NCI-H1092 (cell line): ENCODE measurements at regions not wholly inside any gene's neighbourhood (a gene's known extent, or its start where the extent isn't known, plus 50 kb on each side); places are given as distances from the start of the nearest gene placed in this dataset.

ENCODE experiments used
- DNase-seq: peaks from one replicate; lab custom pipeline; 2025; lab: John Stamatoyannopoulos, UW

DNA sequence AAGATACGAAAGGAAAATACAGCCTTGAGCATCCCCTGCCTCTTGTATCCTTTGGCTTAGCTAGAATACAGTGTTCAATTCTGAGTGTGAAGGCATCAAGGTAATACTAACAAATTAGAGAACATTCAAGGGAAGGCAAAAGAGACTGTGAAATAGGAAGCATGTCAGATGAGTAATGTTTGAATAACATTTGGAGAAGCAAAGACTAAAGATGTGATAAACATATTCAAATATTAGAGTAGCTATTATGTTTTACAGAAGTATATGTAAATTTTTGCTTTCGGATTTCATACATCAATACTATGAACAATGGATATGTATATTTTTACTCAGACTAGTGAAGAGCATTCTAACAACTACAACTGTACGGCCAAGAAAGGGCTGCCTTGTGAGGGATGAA, 161.7 kb upstream of the FN1 start:
- DNase-seq: no peak

DNA sequence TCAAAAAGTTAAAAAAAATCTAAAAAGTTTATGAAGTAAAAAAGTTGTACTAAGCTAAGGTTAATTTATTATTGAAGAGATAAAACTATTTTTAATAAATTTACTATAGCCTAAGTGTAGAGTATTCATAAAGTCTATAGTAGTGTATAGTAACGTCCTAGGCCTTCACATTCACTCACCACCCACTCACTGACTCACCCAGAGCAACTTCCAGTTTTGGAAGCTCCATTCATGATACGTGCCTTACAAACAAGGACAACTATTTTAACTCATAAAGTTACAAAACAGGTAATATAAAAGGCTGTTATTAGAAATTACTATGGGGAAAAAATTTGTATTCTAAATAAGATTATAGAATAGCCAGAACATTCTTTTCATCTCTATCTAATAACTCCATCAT, 158.9 kb upstream of the FN1 start:
- no peak for DNase-seq

DNA sequence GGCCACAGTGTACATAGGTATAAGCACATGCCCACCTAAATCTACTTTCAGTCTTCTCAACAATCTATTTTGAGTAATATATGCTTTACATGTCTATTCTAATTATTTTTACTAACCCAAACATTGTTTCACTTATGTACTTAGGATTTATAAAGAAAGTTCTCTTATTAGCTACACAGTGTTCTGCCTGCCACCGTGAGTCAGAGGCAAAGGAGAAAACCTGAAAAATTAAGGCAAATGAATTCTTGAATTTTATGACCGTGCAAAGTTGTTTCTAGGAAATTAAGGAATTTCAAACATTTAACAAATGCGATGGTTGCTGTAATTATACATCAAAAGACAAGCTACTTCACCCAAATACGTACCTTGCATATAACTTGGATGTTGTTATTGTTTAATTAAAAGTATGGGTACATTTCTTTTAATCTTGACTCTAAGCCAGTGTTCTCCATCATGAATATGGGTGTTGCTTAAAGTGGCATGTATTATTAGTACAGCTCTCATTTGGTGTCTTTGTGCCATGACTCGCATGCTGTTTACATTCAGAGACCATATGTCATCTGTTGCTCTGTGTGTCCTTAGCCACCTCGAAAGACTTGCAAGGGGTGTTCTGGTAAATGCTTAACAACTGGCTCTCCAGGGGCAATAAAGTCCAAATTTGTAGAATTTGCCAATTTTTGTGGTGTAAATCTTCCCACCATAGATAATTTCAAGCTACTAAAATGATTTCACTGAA, 154.3 kb upstream of the FN1 start:
- DNase-seq: no peak

DNA sequence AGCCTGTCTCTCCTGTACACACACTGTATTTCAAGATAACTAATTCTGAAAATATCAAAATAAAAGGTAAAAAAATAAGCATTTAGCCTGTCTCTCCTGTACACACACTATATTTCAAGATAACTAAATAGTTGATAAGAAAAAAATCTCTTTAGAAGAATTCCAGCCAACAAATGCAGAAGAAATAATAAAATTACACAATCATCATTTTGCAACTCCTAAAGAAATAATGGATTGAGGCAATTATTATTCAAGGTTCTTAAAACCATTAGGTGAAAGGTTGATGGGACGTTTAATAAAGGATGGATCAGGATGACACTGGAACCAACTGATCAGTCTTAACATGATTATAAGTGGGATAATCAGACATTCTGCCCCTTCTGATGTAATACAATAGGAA, 148.0 kb upstream of the FN1 start:
- DNase-seq: no peak

DNA sequence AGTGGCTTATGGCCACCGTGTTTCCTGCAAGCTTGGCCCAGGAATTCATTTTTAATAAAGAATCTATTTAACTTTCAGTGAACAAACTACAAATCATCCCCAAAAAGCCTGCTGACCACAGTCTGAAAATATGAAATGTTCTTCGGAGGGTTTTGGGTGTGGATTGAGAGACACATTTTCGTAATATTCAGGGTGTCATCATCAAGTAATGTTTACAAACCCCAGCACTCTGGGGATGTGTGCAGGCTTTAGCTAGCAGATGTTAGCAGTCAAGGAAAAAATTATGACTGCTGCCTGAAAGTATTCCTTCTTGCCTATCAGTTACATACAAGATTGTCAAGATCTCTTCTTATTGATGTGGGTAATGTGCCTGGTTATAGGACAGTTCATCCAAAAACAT, 143.9 kb upstream of the FN1 start:
- DNase-seq: no peak

DNA sequence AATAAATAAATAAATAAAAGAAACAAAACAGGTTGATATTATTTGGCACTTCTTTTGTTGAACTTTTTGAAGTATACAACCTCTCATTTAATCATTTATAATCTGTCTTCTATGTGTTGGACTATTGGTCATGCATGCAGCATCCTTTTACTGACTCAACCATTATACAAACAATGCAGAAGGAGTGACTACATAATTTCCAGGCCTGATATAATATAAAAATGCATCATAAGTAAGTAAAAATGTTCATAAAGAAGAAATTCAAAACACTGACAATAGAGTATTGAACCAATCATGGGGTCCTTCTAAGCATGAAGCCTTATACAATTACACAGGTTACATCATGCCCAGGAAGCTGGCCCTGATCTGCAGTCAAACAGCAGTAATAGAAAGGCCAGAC, 141.5 kb upstream of the FN1 start:
- DNase-seq: no peak

DNA sequence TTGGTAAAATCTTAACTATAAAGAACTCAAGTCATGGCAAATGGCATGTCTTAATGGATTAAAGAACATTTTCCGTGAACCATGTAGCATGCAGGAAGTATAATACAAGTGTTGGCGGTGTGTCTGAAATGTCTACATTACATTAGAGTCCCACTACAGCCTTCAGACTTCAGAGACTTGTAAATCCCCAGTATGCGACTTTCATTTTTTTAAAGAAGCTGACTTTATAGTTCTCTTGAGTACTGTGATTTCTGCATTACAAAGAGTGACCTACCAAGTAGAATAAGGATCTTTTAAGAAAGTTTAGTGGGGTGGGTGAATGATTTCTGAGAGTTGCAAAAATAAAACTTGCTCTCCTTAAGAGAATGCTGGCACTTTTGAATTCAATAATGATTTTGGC, 140.7 kb upstream of the FN1 start:
- DNase-seq: no peak

DNA sequence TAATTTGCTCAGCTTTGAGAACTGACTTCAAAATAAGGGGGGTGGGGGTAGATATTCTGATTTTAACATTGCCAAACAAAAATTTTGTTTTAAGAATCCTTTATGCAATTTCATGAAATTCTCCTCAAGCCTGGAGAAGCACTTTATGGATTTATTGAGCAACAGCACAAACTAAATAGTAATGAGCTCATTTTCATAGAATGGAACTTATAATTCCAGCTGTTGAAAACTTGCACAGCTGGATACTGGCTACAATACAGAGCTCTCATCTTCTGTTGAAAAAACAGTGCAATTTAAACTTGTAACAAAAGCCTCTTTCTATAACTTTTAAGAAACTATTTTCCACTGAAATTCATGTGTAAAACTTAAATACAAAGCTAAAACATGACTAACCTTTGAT, 137.6 kb upstream of the FN1 start:
- no peak for DNase-seq

DNA sequence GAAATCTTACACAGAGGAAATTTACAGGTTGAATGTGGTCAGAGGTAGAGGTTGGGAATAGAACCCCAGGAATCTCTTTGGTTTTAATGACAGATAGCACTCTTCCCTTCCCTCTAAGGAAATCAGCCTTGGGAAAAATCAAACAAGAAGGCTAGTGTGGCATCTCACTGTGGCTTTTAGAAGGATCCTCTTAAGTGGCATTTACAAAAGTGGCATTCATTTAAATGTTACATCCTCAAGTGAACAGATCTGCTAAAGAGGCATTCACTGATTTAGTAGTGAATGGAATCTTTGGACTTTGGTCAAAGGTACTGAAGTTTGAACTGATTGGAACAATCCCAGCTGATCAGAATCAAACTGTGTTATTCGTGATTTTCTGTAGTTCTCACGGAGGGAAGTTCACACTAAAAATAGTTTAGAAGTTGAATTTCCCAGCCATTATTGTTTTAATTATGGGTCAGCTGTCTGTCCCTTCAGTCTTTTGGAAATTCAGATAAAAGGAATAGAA, 136.5 kb upstream of the FN1 start:
- no peak for DNase-seq

DNA sequence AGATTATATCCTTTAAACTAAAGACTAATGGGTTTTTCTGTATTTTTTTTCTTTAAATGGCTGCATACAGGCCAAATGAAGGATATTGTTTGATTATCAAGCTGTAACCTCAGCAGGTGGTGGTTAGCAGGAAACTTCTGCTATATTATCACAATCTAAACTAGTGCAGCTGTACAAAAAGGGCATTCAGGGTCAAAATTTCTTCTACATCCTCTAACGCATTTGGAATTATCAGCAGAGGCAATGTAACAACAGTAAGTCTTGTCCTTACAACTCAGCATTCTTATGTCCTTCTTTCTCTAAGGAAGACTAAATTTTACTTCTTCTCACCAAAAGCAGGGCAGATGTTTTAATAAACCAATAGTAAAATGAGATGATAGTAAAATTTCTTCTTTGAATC, 135.8 kb upstream of the FN1 start:
- no peak for DNase-seq

DNA sequence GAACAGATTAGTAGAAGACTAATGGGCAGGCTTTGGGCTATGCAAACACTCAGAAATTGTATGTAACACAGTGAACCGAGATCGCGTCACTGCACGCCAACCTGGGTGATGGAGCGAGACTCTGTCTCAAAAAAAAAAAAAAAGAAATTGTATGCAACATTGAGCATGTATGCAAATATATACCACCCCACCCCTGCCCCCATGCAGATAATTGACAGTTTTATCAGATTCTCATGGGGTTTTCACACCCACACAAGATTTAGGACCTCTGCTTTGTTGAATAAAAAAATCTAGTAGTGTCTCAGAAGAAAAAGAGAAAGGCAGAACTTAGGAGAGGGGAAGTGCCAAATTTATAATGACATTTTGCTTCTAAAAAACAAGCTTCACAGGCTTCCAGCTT, 131.6 kb upstream of the FN1 start:
- DNase-seq: no peak

DNA sequence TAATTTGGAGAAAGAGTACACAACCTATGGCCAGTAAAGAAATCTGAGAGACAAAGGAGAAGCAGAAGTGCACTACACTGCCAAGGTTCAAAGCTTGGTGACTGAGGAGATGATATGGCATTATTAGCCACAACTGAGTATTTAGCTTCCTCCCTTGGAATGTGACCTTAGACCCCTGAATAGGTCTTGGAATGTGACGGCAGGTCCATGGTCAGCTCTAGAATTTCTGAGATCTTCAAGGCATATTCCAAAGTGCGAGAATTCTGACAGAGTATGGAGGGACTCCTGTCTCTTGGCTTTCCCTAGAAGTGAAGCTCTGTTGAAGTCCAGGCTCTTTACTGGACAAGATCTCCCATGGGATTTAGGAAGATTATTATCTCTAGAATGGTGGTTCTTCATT, 130.0 kb upstream of the FN1 start:
- no peak for DNase-seq

DNA sequence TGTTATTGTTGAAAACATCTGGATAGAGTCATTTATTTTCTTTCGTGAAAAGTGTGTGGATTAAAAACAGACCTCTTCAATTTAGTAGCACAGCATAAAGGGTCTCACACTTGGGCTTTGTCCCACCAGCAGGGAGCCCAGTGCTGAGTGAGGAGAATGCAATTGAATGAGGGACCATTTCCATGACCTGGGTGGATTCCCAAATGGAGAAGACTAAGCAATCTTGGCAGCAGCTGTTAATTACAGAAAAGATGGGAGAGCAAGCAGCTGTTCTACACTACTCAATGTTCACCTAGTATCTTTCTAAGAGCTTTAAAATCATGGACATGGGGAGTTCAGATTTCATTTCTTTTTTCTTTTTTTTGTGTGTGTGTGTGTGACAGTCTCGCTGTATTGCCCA, 121.8 kb upstream of the FN1 start:
- DNase-seq: no peak

DNA sequence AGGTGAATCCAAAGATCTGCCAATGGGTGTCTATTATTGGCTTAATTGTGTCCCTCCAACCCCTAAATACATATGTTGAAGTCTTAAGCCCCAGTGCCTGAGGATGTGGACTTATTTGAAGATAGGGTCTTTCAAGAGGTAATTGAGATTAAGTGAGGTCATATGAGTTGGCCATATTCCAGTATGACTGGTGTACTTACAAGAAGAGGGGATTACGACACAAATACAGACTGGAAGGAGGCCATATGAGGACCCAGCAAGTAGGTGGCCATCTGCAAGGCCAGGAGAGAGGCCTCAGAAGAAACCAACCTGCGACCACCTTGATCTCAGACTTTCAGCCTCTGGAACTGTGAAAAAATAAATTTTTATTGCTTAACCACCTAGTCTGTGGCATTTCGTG, 121.1 kb upstream of the FN1 start:
- no peak for DNase-seq

DNA sequence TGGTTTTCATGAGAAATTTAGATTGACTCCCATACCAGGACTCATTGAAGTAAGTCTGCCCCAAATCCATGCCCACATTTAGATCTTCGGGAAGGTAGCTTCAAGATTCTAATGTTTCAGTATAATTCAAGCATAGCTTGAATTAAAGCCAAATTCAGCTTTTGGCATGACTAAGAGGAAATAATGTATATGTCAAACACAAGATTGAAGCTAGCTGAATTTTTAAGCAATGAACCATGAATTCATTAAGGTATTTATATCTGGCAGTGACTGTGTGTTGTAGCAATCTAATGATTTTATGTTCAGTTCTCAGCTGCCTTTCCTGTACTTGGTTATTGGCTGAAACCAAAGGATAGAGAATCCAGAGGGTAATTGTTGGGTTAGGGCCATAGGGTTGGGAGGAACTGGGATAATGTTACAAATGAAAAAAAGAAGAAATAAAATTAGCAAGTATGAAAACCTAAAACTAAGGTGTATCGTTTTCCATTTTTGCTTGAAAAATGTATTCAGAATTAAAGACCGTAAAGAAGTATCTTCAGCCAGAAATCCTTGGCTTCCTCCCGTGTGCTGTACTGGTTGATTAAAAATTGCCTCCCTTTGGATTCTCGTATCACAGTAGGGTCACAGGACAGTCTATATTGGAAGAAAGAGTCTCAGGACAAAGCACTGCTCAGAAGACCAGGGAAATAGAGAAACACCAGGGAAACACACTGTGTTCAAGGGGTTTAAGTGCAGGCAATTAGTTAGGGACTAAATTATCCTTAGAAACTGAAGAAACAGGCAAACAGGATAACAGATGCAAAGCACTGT, 119.0 kb upstream of the FN1 start:
- DNase-seq: no peak

DNA sequence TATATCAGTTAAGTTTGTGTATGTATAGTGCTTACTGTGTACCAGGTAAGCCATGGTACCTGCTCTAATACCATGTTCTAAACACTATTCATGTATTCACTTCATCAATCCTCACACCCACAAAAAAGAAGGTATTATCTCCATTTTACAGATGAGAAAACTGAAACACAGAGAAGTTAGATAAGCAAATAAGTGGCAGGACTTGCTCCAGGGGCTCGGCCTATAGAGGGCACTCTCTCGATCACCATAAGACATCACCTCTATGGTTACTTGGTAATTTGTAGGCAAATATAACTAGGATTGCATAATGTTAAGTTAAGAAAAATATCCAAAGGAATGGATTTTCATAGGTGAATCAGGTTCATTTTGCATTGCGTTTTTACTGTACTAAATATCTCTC, 118.1 kb upstream of the FN1 start:
- no peak for DNase-seq

DNA sequence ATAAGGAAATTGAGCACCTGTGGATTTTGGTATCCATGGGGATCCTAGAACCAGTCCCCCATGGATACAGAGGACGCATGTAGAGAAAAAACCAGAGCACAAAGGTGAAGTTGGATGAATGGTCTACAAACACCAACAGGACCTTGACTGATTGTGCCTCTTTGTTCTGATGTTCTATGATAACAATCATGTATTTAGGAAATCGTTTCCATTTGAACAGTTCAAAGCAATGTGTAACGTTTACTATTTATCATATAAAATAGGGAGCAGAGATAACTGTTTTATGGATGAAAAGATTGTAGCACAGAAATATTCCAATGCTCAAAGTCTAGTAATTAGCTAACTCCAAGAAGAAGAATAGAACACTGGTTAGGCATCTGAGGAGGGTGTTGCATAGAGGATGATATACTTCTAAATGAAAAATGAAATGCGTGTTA, 116.3 kb upstream of the FN1 start:
- DNase-seq: no peak

DNA sequence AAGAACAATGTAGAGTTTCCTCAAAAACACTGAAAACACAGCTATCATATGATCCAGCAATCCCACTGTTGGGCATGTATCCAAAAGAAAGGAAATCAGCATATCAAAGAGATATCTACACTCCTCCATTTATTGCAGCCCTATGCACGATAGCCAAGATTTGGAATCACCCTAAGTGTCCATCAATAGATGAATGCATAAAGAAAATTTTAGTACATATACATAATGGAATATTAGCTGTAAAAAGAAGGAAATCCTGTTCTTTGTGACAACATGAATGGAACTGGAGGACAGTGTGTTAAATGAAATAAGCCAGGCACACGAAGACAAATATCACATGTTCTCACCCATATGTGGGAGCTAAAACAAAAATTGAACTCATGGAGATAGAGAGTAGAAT, 114.5 kb upstream of the FN1 start:
- DNase-seq: no peak

DNA sequence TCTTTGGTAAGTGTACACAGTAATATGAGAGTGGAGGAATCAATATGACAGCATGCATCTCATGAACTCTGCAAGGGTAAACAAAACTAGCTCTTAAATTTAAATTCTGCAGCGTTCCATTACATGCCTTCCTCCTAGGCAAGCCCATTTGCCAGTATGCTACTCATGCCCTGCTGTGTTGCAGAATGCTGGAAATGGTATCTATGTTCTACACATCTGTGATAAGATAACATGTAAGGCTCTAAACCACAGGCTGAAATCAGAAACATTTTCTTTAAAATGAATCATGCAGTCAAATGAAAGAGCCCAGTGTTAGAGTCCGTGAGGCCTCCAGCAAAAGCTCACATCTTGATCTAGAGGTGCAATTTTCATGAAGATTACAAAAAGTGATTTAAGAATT, 112.8 kb upstream of the FN1 start:
- DNase-seq: no peak

DNA sequence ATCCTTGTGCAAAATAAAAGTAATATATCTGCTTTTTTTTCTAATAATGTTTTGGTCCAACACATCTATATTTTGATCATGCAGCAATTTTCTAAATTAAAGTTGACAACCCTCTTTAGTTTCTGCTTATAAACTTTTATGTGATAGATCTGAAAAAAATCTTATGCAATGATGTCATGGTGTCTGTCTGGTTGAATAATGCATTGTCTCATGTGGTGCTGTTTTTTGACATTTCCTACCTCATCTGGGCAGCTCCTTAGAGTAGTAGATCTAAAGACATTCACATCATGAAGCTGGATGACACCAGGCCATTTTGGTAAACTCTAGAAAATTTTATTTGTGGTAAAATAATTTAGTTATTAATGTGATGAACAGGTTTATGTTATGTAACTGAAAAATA, 106.8 kb upstream of the FN1 start:
- DNase-seq: no peak

DNA sequence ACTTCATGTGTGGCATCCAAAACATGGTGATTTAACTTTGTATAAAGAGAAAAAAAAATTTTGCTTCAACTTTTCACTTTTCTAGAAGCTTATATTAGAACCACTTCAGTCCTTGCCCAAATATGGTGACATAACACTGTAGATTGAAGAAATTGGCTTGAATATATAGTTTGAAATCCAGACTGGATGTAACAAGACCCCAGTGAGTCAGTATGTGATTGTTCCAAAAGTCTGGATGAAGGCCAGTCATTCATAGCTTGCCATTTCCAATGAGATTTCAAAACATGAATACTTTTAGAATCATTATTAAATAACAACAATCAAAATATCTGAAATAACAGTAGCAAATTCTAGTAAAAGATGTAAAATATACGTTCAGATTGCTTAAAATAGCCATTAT, 104.8 kb upstream of the FN1 start:
- DNase-seq: no peak

DNA sequence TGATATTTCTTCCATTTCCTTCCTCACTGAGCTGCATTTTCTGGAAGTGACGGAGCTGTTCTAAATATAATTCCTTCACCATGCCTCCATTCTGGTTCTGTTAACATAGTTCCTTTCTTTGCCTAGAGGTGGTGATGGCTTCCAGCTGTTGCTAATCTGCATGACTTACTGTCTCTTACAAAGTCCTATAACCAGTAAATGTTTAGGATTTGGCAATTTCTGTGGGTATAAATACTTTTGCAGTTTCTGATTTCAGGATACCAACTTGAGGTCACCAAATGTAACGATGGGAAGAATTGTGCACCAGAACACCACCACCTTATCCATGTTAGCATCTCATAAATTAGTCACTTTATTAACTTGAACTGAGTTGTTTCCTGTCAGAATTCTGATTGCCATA, 101.7 kb upstream of the FN1 start:
- DNase-seq: no peak

DNA sequence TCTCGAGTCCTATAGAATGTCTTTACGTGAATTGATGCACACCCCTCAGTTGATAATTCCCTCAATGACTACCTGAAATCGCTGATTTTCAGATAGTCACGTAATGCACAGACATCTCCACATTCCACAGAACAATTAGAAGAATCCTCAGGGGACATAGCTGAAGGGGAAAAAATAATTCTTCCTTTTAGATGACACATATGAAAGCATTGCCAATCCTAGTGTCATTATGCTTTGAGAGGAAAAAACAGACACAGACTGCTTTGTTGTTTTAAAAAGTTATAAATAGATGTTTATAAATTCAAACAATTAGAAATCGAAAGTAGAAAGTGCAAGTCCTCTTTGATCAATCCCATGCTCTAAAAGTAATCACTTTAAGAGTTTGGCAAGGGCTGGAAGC, 100.6 kb upstream of the FN1 start:
- DNase-seq: no peak

DNA sequence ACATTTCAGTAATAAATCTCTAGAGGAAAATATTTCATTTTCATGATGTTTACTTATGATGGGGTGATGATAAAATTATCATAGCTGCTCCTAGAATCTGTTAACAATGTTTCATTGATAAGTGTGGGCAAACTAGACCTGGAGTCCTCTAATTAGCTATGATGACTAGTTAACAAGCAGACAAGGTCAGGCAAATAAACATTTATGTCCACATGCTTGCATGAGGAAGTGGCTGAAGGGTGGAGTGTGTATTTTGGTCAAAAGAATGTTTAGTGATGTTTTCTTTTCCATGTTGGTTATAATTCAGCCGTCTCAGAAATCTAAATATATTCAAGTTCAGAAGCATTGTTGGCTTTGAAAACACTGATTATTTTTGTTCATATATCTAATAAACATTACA, 99.9 kb upstream of the FN1 start:
- no peak for DNase-seq
